ENCODE measurements at regions not wholly inside any gene's neighbourhood (a gene's known extent, or its start where the extent isn't known, plus 50 kb on each side); places are given as distances from the start of the nearest gene placed in this dataset.

DNA sequence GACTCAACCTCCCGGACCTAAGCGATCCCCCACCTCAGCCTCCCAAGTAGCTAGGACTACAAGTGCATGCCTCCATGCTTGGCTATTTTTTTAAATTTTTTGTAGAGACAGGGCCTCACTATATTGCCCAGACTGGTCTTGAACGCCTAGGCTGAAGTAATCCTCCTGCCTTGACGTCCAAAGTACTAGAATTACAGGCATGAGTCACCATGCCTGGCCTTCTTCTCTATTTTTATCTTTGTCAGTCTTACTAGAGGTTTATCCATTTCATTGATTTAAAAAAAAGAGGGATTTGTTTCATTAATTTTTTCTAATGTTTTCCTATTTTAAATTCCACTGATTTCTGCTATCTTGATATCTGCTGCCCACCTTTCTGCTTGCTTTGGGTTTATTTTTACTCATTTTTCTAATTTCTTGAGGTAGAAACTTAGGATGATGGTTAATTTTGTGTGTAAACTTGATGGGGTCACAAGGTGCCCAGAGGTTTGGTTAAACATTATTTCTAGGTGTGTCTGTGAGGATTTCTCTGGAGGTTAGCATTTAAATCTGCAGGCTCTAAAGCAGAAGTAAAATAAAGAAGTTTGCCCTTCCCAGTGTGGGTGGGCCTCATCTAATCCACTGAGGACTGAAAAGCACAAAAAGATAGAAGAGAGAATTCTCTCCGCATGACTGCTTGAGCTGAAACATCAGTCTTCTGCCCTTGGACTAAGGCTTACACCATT, 116.2 kb upstream of the DCLK2 start:
- TF ChIP-seq ARNTL (CRISPR knock-in tag; IDR thresholded peaks at IDR 0.05; ENCODE audit: borderline replicate concordance, low read depth), result no peak
- TF ChIP-seq, protein P1, sequence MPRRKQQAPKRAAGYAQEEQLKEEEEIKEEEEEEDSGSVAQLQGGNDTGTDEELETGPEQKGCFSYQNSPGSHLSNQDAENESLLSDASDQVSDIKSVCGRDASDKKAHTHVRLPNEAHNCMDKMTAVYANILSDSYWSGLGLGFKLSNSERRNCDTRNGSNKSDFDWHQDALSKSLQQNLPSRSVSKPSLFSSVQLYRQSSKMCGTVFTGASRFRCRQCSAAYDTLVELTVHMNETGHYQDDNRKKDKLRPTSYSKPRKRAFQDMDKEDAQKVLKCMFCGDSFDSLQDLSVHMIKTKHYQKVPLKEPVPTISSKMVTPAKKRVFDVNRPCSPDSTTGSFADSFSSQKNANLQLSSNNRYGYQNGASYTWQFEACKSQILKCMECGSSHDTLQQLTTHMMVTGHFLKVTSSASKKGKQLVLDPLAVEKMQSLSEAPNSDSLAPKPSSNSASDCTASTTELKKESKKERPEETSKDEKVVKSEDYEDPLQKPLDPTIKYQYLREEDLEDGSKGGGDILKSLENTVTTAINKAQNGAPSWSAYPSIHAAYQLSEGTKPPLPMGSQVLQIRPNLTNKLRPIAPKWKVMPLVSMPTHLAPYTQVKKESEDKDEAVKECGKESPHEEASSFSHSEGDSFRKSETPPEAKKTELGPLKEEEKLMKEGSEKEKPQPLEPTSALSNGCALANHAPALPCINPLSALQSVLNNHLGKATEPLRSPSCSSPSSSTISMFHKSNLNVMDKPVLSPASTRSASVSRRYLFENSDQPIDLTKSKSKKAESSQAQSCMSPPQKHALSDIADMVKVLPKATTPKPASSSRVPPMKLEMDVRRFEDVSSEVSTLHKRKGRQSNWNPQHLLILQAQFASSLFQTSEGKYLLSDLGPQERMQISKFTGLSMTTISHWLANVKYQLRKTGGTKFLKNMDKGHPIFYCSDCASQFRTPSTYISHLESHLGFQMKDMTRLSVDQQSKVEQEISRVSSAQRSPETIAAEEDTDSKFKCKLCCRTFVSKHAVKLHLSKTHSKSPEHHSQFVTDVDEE (CRISPR knock-in tag; IDR thresholded peaks at IDR 0.05), result no peak
- no peak for TF ChIP-seq ZFP3 (CRISPR knock-in tag; IDR thresholded peaks at IDR 0.05)
- TF ChIP-seq ZC3H10 (CRISPR knock-in tag; IDR thresholded peaks at IDR 0.05), result no peak
- TF ChIP-seq, protein P2, sequence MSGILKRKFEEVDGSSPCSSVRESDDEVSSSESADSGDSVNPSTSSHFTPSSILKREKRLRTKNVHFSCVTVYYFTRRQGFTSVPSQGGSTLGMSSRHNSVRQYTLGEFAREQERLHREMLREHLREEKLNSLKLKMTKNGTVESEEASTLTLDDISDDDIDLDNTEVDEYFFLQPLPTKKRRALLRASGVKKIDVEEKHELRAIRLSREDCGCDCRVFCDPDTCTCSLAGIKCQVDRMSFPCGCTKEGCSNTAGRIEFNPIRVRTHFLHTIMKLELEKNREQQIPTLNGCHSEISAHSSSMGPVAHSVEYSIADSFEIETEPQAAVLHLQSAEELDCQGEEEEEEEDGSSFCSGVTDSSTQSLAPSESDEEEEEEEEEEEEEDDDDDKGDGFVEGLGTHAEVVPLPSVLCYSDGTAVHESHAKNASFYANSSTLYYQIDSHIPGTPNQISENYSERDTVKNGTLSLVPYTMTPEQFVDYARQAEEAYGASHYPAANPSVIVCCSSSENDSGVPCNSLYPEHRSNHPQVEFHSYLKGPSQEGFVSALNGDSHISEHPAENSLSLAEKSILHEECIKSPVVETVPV (CRISPR knock-in tag; IDR thresholded peaks at IDR 0.05), result no peak
- no peak for TF ChIP-seq ZFP30 (CRISPR knock-in tag; IDR thresholded peaks at IDR 0.05)
- TF ChIP-seq ZNF8 (CRISPR knock-in tag; IDR thresholded peaks at IDR 0.05), result no peak
- no peak for TF ChIP-seq BACH2 (CRISPR knock-in tag; IDR thresholded peaks at IDR 0.05; ENCODE audit: borderline replicate concordance)
- TF ChIP-seq, protein P3, sequence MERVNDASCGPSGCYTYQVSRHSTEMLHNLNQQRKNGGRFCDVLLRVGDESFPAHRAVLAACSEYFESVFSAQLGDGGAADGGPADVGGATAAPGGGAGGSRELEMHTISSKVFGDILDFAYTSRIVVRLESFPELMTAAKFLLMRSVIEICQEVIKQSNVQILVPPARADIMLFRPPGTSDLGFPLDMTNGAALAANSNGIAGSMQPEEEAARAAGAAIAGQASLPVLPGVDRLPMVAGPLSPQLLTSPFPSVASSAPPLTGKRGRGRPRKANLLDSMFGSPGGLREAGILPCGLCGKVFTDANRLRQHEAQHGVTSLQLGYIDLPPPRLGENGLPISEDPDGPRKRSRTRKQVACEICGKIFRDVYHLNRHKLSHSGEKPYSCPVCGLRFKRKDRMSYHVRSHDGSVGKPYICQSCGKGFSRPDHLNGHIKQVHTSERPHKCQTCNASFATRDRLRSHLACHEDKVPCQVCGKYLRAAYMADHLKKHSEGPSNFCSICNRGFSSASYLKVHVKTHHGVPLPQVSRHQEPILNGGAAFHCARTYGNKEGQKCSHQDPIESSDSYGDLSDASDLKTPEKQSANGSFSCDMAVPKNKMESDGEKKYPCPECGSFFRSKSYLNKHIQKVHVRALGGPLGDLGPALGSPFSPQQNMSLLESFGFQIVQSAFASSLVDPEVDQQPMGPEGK (CRISPR knock-in tag; IDR thresholded peaks at IDR 0.05; ENCODE audit: borderline replicate concordance), result no peak
- TF ChIP-seq, protein P4, sequence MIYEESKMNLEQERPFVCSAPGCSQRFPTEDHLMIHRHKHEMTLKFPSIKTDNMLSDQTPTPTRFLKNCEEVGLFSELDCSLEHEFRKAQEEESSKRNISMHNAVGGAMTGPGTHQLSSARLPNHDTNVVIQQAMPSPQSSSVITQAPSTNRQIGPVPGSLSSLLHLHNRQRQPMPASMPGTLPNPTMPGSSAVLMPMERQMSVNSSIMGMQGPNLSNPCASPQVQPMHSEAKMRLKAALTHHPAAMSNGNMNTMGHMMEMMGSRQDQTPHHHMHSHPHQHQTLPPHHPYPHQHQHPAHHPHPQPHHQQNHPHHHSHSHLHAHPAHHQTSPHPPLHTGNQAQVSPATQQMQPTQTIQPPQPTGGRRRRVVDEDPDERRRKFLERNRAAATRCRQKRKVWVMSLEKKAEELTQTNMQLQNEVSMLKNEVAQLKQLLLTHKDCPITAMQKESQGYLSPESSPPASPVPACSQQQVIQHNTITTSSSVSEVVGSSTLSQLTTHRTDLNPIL (CRISPR knock-in tag; IDR thresholded peaks at IDR 0.05; ENCODE audit: low read depth), result no peak
- TF ChIP-seq TCF4 (CRISPR knock-in tag; IDR thresholded peaks at IDR 0.05; ENCODE audit: borderline replicate concordance), result no peak
- TF ChIP-seq ISL1 (CRISPR knock-in tag; IDR thresholded peaks at IDR 0.05), result no peak
- no peak for TF ChIP-seq RARB (CRISPR knock-in tag; IDR thresholded peaks at IDR 0.05)
- ATAC-seq, result peak; percentile 91

DNA sequence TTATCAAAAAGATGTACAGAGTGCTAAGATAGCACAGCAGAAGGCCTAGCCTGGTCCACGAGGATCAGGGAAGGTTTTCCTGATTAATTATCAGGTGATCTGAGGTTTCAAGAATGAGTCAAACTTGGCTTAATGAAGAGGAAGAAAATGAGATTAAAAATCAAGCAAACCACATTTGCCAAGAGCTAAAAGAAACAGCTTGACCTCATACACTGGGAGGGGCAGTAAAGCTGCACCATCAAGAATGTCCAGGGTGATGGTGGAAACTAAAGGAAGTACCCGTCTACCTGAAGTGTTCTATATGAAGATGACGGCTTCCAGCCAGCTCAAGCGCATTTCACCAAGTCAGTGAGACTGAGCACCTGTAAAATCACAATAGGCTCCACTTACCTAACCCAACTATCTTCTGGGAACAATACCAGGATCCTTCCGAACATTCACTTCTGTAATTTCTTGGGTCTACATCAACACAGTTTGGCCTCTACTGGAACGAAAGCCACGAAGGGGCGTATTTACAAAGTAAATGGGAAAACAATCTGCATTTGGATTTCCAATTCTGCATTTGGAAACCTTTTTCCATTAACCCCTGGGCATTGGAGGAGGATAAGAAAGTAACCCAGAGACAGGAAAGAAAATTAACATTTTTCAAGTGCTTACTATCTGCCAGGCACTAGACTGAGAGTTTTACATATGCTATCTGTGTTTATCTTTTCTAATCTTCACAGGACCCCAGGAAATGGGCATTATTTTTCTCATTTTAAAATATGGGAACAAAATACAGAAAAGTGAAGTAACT, 114.0 kb upstream of the DCLK2 start:
- ATAC-seq, result no peak
- TF ChIP-seq ISL1 (CRISPR knock-in tag; IDR thresholded peaks at IDR 0.05), result no peak
- no peak for TF ChIP-seq SNAI2 (CRISPR knock-in tag; IDR thresholded peaks at IDR 0.05)
- no peak for TF ChIP-seq ZNF8 (CRISPR knock-in tag; IDR thresholded peaks at IDR 0.05)

DNA sequence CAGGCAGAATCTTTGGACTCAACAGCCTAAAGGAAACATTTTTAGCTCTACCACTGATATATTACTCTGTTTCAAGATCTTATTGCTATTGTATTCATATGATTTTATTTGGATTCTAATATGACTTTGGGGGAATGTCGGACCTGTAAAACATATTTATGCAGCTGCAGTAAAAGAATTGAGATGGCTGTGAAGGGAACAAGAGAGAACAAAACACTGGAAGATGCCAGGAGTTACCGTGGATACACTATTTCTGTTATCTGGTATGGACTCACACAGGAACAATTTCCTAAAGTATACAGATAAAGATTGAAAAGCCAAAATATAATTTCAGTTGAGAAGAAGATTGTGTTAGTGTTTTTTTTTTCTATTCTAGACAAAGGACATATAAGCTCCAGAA, 113.0 kb upstream of the DCLK2 start:
- TF ChIP-seq TCF4 (CRISPR knock-in tag; IDR thresholded peaks at IDR 0.05; ENCODE audit: borderline replicate concordance), result no peak
- no peak for TF ChIP-seq CSDC2 (CRISPR knock-in tag; IDR thresholded peaks at IDR 0.05)
- no peak for TF ChIP-seq TOX (CRISPR knock-in tag; IDR thresholded peaks at IDR 0.05; ENCODE audit: borderline replicate concordance)
- TF ChIP-seq, protein P1 (CRISPR knock-in tag; IDR thresholded peaks at IDR 0.05), result no peak
- no peak for TF ChIP-seq ZC3H10 (CRISPR knock-in tag; IDR thresholded peaks at IDR 0.05)
- TF ChIP-seq, protein P2 (CRISPR knock-in tag; IDR thresholded peaks at IDR 0.05), result no peak
- no peak for TF ChIP-seq GLIS3 (CRISPR knock-in tag; IDR thresholded peaks at IDR 0.05)
- no peak for TF ChIP-seq BACH2 (CRISPR knock-in tag; IDR thresholded peaks at IDR 0.05; ENCODE audit: borderline replicate concordance)
- no peak for TF ChIP-seq SNAI2 (CRISPR knock-in tag; IDR thresholded peaks at IDR 0.05)
- TF ChIP-seq ESRRG (CRISPR knock-in tag; IDR thresholded peaks at IDR 0.05), result no peak
- TF ChIP-seq ZFP30 (CRISPR knock-in tag; IDR thresholded peaks at IDR 0.05), result no peak
- no peak for TF ChIP-seq ZNF70 (CRISPR knock-in tag; IDR thresholded peaks at IDR 0.05)
- no peak for ATAC-seq
